GM12874 (cell line): ENCODE measurements at regions not wholly inside any gene's neighbourhood (a gene's known extent, or its start where the extent isn't known, plus 50 kb on each side); places are given as distances from the start of the nearest gene placed in this dataset.

ENCODE experiments used
- TF ChIP-seq, protein P1 (sequence below): IDR thresholded peaks from 2 replicates; pipeline ENCODE4 v1.5.1; 2011; ENCODE audit warnings: low read depth, mild to moderate bottlenecking, control low read depth, low read length, moderate library complexity; ENCODE audit not compliant: insufficient read depth

- TF ChIP-seq, protein P1, sequence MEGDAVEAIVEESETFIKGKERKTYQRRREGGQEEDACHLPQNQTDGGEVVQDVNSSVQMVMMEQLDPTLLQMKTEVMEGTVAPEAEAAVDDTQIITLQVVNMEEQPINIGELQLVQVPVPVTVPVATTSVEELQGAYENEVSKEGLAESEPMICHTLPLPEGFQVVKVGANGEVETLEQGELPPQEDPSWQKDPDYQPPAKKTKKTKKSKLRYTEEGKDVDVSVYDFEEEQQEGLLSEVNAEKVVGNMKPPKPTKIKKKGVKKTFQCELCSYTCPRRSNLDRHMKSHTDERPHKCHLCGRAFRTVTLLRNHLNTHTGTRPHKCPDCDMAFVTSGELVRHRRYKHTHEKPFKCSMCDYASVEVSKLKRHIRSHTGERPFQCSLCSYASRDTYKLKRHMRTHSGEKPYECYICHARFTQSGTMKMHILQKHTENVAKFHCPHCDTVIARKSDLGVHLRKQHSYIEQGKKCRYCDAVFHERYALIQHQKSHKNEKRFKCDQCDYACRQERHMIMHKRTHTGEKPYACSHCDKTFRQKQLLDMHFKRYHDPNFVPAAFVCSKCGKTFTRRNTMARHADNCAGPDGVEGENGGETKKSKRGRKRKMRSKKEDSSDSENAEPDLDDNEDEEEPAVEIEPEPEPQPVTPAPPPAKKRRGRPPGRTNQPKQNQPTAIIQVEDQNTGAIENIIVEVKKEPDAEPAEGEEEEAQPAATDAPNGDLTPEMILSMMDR, result no peak
These were observed 49.9 kb upstream of the LMO1 start for GRCh38 chr11:8313504-8314090.
